GM10266 (cell line): ENCODE measurements at regions not wholly inside any gene's neighbourhood (a gene's known extent, or its start where the extent isn't known, plus 50 kb on each side); places are given as distances from the start of the nearest gene placed in this dataset.

Source experiments
- DNase-seq: peaks from one replicate; pipeline ENCODE4 v3.0.0; 2012; ENCODE audit errors: extremely low spot score
- CTCF ChIP-seq: IDR thresholded peaks from 2 replicates; pipeline ENCODE4 v1.5.1; 2012; ENCODE audit warnings: mild to moderate bottlenecking, low read depth; ENCODE audit not compliant: control insufficient read depth, insufficient read depth; ENCODE audit errors: missing control alignments

GRCh38 chr2:14235667-14236066 is 396.9 kb upstream of the LRATD1 start:
- TF ChIP-seq CTCF: no peak
- no peak for DNase-seq

GRCh38 chr2:14237902-14238301 is 394.6 kb upstream of the LRATD1 start:
- TF ChIP-seq CTCF: no peak
- no peak for DNase-seq

GRCh38 chr2:14239605-14240004 is 392.9 kb upstream of the LRATD1 start:
- TF ChIP-seq CTCF: no peak
- DNase-seq: no peak

GRCh38 chr2:14240868-14241267 is 391.6 kb upstream of the LRATD1 start:
- no peak for DNase-seq

GRCh38 chr2:14245901-14246300 is 386.6 kb upstream of the LRATD1 start:
- DNase-seq: no peak
- no peak for TF ChIP-seq CTCF

More at GRCh38 chr2:14240868-14241267, 391.6 kb upstream of the LRATD1 start:
- no peak for TF ChIP-seq CTCF

GRCh38 chr2:14255135-14255820 is 377.2 kb upstream of the LRATD1 start:
- DNase-seq: no peak

GRCh38 chr2:14256890-14257289 is 375.6 kb upstream of the LRATD1 start:
- no peak for DNase-seq
- TF ChIP-seq CTCF: no peak

More at GRCh38 chr2:14255135-14255820, 377.2 kb upstream of the LRATD1 start:
- TF ChIP-seq CTCF: no peak
